DMS 273 treated with DMSO at 0.1 percent for 48 hours (cell line): ENCODE measurements at regions not wholly inside any gene's neighbourhood (a gene's known extent, or its start where the extent isn't known, plus 50 kb on each side); places are given as distances from the start of the nearest gene placed in this dataset.
"Not testable (repeated sequence)": the region's sequence is repeated elsewhere in the genome, so short reads cannot be mapped to it uniquely, and the experiment has no call there.

ENCODE experiments used
- DNase-seq: peaks from one replicate; lab custom pipeline; 2025; lab: John Stamatoyannopoulos, UW

- DNase-seq, result no peak
Measured at GRCh38 chr2:131828164-131828561, 300.5 kb downstream of the CCDC74A start.

- not testable (repeated sequence) for DNase-seq
Measured at GRCh38 chr2:131828633-131829455, 301.2 kb downstream of the CCDC74A start.

GRCh38 chr2:131829456-131830241 is 302.0 kb downstream of the CCDC74A start:
- not testable (repeated sequence) for DNase-seq

- not testable (repeated sequence) for DNase-seq
Measured at GRCh38 chr2:131830242-131830945, 302.7 kb downstream of the CCDC74A start.

GRCh38 chr2:131830946-131831310 is 303.2 kb downstream of the CCDC74A start:
- not testable (repeated sequence) for DNase-seq

GRCh38 chr2:131831450-131832208 is 303.9 kb downstream of the CCDC74A start:
- not testable (repeated sequence) for DNase-seq

GRCh38 chr2:131832209-131832780 is 304.6 kb downstream of the CCDC74A start:
- not testable (repeated sequence) for DNase-seq

- DNase-seq, result peak; percentile 67
Measured at GRCh38 chr2:131832917-131833316, 305.2 kb downstream of the CCDC74A start.

GRCh38 chr2:131833367-131834202 is 305.9 kb downstream of the CCDC74A start:
- not testable (repeated sequence) for DNase-seq

- DNase-seq, result not testable (repeated sequence)
Measured at GRCh38 chr2:131834203-131835020, 306.7 kb downstream of the CCDC74A start.

- DNase-seq, result peak; percentile 48
Measured at GRCh38 chr2:131835022-131835421, 307.3 kb downstream of the CCDC74A start.

GRCh38 chr2:131835621-131836091 is 308.0 kb downstream of the CCDC74A start:
- no peak for DNase-seq

GRCh38 chr2:131836116-131836515 is 308.4 kb downstream of the CCDC74A start:
- not testable (repeated sequence) for DNase-seq

GRCh38 chr2:131844044-131844443 is 316.4 kb downstream of the CCDC74A start:
- DNase-seq, result not testable (repeated sequence)

GRCh38 chr2:131856202-131856601 is 305.6 kb downstream of the ANKRD30BL start:
- DNase-seq, result not testable (repeated sequence)

- DNase-seq, result not testable (repeated sequence)
Measured at GRCh38 chr2:131858197-131858596, 303.6 kb downstream of the ANKRD30BL start.
